Stimulated activated CD4-positive, alpha-beta T cell treated with anti-CD3 and anti-CD28 coated beads, Interleukin-1b, Interleukin-23, amount 100 ng/mL, for 4 hours (primary cell): ENCODE measurements at regions not wholly inside any gene's neighbourhood (a gene's known extent, or its start where the extent isn't known, plus 50 kb on each side); places are given as distances from the start of the nearest gene placed in this dataset.

Source experiments
- DNase-seq, 2 donors: peaks; one replicate each; pipeline ENCODE4 v3.0.0-alpha.2; 2020; ENCODE audit warnings: low read depth in 2 of 2

DNA sequence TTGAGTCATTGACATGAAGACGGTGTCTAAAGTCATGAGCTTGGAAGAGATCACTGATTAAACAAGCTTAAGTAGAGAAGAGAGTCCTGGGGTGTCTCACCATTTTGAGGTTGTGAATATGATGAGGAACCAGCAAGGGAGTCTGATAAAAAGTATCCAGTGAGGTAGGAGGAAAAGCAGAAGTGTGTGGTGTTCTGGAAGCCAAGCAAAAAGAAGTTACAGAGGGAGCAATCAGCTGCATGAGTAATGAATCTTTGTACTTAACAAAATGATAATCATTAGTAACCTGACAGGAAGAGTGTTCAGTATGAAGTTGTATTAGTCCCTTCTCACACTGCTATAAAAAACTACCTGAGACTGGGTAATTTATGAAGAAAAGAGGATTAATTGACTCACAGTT is 131.3 kb downstream of the C11orf87 start:
- DNase-seq: no peak

DNA sequence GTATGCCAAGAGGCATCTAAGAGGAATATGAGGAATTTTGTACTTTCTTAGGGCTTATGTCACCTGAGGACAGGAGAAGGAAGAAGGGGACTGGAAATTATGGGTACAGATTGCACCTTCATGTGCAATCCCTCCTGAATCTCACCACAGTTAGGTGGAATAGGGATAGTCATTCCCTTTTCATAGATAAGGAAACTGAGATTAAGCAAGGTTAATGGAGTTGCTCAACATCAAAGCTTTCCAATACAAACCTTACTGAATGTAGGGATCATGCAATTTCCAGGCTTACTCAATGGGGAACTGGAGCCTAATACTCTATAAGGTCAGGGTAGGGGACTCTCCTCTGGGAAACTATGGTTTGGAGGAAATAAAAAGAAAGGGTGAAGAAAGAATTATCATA is 133.0 kb downstream of the C11orf87 start:
- no peak for DNase-seq

DNA sequence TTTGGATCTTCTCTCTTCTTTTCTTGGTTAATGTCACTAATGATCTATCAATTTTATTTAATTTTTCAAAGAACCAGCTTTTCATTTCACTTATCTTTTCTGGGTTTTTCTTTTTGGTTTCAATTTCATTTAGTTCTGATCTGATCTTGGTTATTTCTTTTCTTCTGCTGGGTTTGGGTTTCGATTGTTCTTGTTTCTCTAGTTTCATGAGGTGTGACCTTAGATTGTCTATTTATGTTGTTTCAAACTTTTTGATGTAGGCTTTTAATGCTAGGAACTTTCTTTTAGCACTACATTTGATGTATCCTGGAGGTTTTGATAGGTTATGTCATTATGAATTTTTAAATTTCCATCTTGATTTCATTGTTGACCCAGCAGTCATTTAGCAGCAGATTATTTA is 142.3 kb downstream of the C11orf87 start:
- DNase-seq: no peak

DNA sequence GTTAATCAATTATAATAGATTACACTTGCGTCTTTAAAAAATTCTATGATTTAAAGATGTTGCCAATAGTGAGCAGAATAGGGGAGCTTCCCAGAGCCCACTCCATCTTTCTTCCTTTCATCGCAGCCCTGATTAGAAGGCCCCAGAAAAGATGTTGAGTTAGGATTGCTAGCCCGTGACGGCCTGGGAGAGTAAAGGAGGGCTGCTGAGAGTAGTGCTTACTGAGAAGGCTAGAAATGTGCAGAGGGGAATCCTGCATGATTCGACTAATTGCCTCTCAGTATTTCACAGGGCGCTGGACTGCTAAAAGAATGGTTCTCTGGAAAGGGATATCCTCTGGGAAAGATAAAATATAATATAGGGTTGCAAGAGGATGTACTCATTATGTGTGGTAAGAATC is 160.5 kb downstream of the C11orf87 start:
- DNase-seq: no peak

DNA sequence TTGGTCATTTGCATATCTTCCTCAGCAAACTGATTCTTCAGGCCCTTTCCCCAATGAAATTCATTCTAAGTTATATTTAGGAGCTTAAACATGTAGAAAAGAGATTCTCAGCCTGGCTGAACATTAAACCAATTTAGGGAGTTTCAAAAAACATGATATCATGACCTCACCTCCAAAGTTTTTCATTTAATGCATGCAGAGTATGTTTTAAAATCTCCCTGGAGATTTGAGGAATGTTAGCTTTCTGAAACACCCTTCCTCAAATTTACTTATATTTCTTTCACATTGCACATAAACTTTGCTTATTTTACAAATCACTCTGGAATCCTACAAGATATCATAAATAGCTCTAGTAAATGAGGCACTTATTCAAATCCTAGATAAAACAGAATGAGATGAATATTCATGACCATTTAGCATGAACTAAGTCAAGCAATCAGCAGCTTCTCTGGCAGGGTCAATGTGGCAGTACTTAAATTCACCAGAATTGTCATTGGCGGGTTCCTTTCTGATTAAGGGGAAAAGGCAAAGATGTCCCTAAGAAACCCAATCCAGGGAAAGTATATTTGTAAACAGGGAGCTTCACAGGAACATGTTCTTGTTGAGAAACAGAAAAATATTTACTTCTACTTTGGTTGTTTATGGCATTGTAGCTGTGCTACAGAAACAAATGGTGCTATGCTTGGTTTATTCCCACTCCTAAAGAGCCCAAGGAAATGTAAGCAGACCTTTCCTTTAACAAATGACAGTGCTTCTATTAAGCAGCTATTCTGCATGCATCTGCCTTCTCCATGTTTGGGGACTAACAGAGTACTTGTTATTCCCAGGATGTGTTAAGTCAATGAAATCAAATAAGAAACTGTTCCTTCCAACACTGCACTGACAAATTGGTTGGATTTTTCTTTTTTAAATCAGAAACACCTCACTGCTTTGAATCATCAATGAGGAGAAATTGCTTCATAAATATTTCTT is 162.3 kb downstream of the C11orf87 start:
- DNase-seq: no peak

DNA sequence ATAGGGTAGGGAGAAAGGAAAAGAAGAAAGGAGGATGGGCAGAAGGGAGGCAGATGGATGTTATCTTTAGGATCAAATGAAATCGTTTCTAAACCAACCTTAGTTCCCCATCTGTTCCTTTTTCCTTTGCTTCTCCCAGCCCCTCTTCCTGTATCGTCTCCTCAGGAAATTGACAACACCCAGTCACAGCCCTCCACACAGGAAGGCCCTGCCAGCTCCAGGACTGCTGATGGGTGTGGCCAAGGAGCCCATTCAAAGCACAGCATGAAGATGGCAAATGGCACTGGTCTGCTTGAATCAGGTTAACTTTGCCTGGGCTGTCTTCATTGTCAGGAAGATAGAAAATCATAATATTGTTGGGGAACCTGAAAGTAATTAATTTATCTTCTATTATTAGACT is 164.8 kb downstream of the C11orf87 start:
- DNase-seq: no peak

DNA sequence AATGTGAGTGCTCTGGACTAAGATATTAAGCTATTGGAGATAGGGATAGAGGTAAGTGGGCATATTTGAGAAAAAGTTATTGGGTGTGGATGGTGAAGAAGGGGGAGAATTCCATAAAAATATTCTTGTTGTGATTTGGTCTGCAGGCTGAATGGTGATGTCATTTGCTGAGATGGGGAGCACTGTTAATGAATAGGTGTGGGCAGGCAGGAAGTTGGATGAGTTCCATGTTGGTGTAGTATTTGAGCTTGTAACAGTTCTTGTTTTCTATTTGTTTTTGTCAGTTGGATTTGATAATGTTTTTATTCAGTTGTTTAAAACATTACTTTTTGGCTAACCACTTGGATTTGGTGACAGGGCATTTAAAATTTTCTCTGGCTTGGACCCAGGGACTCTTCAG is 168.8 kb downstream of the C11orf87 start:
- no peak for DNase-seq

DNA sequence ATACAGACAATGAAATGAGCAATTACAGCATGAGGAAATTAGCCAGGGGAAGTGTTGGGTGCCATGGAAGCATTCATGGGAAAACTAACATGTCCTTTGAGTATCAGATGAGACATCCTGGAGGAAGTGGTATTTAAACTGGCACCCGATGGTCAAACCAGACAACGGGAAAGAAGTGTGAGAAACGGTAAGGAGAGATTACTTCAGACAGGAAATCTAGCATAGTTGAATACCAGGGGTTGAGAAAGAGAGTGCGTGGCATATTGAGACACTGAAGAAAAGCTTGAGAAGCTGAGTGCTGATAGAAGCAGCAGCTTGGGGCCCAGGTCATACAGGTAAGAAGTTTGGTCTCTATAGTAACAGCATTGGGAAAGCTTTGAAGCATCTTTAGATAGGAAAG is 175.3 kb downstream of the C11orf87 start:
- no peak for DNase-seq

DNA sequence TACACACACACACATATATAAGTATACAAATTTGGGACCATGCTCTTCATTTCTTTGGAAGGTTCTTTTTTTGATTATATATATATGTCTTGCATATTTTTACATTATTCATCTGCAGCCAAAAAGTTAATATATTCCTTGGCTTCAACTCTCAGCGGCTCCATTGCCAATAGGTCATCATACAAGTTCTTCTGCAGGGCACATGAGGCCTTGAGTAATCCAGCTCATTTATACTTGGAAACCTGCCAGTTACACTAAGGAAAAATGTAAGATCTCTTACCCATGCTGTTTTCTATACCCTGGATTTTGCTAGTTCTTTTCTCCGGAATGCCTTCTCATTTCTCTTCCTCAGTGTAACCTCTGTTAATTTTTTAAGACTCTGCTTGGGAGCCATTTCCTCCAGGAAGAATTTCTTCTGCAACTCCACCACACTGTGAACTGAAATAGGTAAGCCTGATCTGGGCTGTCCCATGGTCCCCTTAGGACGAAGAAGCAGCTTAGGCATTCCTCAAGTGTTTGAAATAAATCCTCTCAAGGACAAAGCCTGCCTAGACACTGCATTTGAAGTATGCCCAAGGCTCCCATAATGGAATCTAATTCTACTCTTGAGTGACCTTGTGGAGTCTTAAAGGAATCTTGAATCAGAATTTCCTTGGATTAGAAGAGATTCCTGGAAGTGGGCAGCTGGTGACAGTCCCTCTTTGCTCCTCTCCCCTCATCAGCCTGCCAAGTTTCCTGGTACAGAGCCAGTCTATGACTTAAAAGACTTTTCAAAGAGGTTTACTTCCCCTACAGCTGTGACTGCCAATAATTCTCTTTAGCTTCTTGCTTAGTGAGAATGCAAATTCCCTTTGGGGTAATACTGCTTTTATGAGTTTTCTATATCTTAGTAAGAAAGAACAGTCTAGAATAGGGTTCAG is 182.8 kb downstream of the C11orf87 start:
- DNase-seq: no peak

DNA sequence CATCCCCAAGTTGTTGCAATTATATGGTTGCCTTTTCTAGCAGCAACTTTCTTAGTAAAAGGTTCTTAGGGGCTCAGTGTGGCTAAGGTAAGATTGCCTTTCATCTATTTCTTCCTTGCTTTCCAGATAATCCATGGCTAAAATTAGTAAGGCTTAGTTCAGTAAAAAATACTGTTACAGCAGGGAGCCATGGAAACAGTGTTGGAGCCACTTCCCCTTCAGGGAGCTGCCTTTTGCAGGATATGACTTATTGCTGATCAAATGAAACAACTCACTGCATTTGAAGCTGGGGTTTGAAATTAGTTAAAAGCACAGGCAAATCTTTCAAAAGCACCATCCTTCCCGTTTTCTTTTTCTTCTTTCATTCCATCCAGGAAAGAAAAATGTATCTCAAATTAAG is 184.3 kb downstream of the C11orf87 start:
- no peak for DNase-seq

DNA sequence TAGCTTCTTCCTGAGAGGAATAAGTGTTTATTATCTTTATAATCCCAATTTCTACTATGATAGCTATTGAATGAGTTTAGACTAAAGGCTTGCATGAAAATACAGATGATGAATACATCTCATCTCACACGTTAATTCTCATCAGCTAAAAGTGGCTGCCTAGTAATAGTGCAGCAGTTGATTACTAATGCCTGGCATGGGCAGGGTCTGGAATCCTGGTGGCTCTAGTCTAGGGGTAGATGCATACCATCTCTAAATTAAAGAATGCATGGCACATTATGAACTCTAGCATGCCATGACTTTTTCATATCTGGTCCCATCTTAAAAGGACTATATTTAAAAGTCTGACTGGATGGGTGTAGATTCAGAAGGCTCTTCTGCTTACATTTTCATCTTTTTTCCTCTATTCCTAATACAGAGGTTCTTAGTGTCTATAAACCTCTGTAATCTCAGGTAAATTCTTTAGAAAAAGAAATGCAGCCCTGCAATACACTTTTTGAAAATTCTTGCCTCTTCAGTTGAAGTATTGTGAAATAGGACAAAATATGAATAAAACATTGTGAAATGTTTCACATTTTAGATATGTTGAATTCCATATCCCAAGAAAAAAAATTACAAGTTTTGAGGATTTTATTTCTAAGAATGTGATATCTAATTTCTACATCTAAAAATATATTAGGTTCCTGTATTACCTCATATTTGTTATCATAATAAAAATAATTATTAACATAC is 187.6 kb downstream of the C11orf87 start:
- no peak for DNase-seq

DNA sequence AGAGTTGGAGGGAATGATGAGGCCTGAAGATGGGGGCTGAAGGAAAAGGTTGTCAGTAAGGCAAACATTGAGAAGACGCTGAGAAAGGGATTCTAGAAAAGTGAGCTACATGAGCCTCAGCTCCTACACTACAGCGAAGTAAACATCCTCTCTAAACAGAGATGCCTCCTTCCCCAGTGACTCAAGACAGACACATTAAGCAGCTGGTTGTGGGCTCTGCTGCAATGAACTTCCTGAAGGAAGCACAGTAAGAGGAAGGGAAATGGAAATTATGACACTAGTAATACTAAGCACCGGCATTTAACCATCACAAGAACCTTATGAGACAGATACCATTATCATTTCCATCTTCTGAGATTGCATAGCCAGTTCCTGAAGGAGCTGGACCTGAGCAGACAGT is 190.5 kb downstream of the C11orf87 start:
- DNase-seq: no peak

DNA sequence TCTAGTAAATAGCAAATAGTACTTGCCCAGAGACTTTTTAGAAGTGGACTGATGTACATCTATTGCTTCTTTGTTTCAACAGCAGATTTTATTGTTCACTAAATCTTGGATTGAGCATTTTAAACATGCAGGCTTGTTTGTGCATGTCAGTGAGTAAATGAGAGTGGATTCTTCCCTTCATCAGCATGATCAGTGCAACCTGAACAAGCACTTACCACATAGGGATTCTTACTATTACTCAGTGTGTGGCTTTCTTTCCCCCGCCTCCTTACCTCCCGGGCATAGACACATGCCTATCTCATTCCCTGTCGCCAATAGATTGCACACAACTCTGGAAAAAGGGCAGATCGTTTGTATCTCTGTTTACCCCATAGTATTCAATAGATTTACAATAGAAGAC is 197.5 kb downstream of the C11orf87 start:
- no peak for DNase-seq

DNA sequence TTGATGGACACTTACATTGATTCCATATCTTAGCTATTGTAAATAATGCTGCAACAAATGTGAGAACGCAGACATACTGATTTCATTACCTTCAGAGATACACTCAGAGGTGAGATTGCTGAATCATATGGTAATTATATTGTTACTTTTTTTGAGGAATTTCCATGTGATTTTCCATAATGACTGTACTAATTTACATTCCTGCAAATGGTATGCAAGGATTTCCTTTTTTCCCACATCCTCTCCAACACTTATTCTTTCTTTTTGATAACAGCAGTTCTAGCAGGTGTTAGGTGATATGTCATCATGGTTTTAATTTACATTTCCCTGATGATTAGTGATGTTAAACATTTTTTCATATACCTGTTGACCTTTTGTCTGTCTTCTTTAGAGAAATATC is 207.7 kb downstream of the C11orf87 start:
- DNase-seq: no peak

DNA sequence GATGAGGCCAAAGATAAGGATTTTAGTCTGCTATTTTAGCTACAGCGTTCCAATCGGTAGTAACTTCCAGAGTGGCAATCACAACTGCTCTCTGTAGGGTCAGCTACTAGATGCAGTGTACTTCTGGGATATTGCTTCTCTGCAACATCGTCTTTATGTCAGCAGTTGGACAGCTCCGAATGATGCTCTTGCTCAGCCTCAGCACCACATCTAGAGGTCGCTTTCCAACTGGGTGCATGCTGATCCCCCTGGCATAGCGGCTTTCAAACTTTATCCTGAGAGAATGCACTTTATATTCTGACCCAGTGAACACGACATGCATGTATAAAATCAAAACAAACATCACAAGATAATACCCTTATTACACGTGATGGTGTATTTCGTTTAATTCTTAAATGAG is 219.6 kb downstream of the C11orf87 start:
- DNase-seq: no peak

DNA sequence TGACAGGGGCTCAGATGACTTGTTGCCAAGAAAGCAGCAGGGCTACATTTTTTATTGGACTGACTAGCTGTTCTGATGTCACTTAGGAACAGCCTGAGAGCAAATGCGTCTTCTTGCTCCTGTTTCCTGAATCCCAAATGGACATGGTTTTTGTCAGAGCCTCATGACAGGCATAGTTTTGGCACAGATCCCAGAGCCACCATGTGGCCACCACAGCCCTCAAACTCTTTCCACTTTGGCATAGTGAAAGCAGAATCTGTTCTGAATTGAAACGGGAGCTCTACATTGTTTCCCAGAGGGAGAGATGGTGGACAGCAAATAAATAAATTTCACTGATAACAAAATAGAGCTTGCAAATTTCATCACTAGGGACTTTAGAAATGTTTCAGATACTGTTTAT is 222.2 kb downstream of the C11orf87 start:
- DNase-seq: no peak

DNA sequence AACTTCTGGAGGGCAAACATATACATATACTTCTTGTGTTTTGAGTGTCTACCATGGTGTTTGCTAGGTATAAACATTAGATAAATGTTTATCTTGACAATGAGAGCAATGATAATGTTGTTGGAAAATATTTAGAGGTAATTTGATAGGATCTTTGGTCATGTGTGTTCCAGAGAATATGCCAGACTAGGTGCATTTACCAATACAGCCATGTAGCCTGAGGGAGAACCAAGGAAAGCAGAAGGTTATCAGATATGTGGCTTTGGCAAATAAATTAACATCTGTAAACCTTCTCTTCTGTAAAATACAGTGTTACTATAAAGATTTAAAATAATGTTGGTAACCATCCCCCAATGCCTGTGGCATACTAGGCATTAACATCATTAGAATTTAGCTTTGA is 226.8 kb downstream of the C11orf87 start:
- DNase-seq: no peak

DNA sequence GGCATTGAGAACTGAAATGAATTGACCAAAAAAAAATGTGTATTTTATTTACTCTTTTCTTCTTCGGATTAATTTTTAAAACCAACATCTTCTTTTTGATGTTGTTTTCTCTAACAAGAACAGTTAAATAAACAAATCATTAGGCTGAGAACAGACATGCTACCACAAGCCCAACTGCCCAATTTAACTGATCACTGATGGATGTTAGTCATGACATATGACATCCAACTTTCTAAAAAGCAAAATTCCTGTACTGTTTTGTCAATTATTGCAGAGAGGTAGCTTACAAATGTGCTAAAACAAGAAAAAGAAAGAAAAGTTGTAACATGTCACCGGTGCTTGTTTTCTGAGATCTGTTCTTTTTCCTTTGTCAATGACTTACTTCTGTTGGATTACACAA is 232.1 kb downstream of the C11orf87 start:
- no peak for DNase-seq

DNA sequence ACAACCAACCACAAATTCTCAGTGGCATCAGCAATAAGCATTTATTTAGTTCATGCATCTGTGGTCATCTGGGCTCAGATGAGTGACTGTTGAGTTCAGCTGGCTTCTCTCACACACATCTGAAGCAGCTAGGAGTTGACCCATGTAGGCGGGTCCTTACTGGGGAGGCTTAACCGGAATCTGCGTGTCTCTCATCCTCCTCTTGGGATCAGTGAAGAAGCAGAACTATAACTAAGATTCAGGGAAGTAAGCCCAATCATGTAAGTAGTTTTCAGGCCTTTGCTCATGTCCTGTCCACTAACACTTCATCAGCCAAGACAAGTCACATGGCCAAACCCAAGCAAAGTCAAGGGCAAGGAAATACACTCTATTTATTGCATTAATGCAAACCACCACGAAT is 236.2 kb downstream of the C11orf87 start:
- DNase-seq: no peak

DNA sequence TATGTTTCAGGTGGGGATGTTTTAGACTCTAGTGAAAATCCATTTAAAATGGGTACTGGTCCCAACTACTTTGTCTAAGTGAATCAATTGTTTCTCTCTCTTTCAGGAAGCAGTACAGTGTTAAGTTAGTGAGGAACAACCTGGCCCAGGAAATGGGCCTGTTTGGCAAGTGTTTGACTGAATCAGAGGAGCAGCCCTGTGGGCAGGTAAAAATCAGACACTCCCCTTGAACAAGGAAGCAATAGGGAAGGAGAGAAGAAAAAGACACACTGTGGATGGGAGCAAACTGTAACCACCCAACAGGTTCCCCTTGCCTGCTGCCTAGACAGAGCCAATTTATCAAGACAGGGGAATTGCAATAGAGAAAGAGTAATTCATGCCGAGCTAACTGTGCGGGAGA is 245.7 kb downstream of the C11orf87 start:
- DNase-seq: no peak

DNA sequence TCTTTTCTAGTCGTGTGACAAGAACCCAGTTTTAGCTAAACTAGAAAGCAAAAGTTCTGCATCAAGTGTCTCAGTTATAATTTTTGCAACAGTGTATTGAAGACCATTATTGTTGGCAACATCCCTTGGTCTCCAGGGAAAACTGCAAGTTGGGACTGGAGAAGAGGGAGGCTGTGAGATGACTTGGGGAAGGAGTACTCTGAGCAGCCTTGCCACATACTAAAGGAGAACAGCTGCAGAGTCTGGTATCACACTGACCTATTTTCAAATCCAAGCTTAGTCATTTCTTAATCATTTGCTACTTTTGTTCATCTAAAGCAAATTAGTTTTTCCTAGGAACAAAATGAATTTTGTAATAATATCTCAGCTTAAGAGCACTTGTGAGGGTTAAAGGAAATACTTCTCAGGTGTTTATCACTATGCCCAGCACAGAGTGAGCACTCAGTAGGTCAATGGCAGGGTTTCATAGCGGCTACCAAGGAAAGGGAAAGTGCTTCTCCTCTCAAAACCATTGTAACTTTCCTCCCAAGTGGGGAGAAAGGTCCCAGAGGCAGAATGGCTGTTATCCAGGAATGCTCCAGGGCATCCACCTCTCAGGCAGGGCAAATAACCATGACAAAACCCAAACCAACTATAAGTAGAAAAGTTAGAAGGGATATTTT is 247.1 kb downstream of the C11orf87 start:
- no peak for DNase-seq

DNA sequence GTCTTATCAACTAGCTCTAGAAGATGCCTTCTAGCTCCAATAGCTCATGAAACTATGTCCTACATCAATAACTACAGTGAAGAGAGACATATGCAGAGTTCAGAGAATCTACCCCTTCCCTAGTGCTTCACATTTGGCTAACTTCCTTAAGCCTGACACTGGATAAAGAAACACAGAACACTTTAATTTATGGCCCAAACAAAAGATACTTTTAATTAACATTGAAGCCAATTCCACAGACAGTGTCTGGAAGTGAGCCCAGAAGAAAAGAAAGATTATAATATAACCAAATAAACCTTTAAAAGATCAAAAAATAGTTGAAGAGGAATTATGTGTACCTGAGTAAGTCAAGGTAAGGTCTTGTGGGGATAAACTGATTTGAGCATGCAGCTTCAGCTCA is 255.2 kb downstream of the C11orf87 start:
- no peak for DNase-seq
